HUES64 (cell line): ENCODE measurements at regions not wholly inside any gene's neighbourhood (a gene's known extent, or its start where the extent isn't known, plus 50 kb on each side); places are given as distances from the start of the nearest gene placed in this dataset.

Source experiments
- H3K27ac ChIP-seq: 2 replicates; pipeline ENCODE4 v1.7.0; 2013; ENCODE audit warnings: low read depth, low read length, inconsistent platforms
- H3K27me3 ChIP-seq: 2 replicates; pipeline ENCODE4 v1.6.1; 2013; ENCODE audit warnings: mild to moderate bottlenecking, low read length; ENCODE audit not compliant: insufficient read depth
- H3K36me3 ChIP-seq: 2 replicates; pipeline ENCODE4 v1.6.1; 2013; ENCODE audit warnings: mild to moderate bottlenecking, low read length; ENCODE audit not compliant: insufficient read depth
- H3K4me1 ChIP-seq: 2 replicates; pipeline ENCODE4 v1.6.1; 2013; ENCODE audit warnings: mild to moderate bottlenecking, low read length, moderate library complexity; ENCODE audit not compliant: insufficient read depth
- H3K4me3 ChIP-seq: 2 replicates; pipeline ENCODE4 v1.5.1; 2013; ENCODE audit warnings: mild to moderate bottlenecking, low read length, moderate library complexity
- H3K9ac ChIP-seq: 2 replicates; pipeline ENCODE4 v1.6.1; 2013; ENCODE audit warnings: mild to moderate bottlenecking, low read depth, low read length
- H3K9me3 ChIP-seq: 2 replicates; pipeline ENCODE4 v1.6.1; 2013; ENCODE audit warnings: low read depth, low read length; ENCODE audit not compliant: insufficient read depth
- WGBS: fragments of 150-250, 120-280 bp; methylation state at CpG from one replicate; pipeline ENCODE4 v1.1.7; 2013; ENCODE audit warnings: missing lambda C conversion rate; 5-methylcytosine and 5-hydroxymethylcytosine counted together

- H3K9me3 ChIP-seq: no peaks in the 10 kb centered on the region
- H3K27ac ChIP-seq: no peak overlapping the region
- H3K4me1 ChIP-seq: no peaks in the 10 kb centered on the region
- no peak overlapping the region for H3K4me3 ChIP-seq
- no peaks in the 10 kb centered on the region for H3K27me3 ChIP-seq
- H3K36me3 ChIP-seq: no peaks in the 10 kb centered on the region
- 100% methylated on average over 3 of the region's 3 CpGs for WGBS
- no peak overlapping the region for H3K9ac ChIP-seq
Measured at GRCh38 chr16:60914334-60914733, 1121.9 kb downstream of the CDH8 start.

GRCh38 chr16:60907645-60908044 is 1128.6 kb downstream of the CDH8 start:
- Histone ChIP-seq H3K9ac (no peak overlapping the region), H3K27ac (no peak overlapping the region), H3K36me3 (no peaks in the 10 kb centered on the region), H3K4me3 (no peak overlapping the region), H3K4me1 (peaks cover 9% of the 10 kb centered on the region; the same call in 1 of the 2 replicates), H3K9me3 (no peaks in the 10 kb centered on the region), H3K27me3 (no peaks in the 10 kb centered on the region)
- 89% methylated on average over 1 of the region's 4 CpGs for WGBS

- H3K27ac ChIP-seq: no peak overlapping the region
Measured at GRCh38 chr16:60905811-60906210, 1130.4 kb downstream of the CDH8 start.

DNA sequence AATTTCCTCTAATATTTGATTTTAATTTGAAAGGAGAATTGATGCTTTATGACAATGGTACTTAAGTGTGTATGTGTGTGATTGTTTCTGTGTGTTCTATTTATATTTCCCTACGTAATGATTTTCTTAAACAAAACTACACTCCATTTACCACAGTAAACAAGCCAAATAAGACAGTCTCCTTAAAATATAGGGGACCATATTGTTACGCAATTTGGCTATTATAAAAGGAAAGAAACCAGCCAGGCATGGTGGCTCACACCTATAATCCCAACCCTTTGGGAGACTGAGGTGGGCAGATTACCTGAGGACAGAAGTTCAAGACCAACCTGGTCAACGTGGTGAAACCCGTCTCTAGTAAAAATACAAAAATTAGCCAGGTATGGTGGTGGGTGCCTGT is 1134.1 kb downstream of the CDH8 start:
- WGBS: 95% methylated on average over 3 of the region's 4 CpGs
- H3K4me1 ChIP-seq: peaks cover 12% of the 10 kb centered on the region; the same call in 1 of the 2 replicates
- no peaks in the 10 kb centered on the region for H3K36me3 ChIP-seq
- H3K27me3 ChIP-seq: no peaks in the 10 kb centered on the region
- no peak overlapping the region for H3K4me3 ChIP-seq
- peaks cover 2% of the 10 kb centered on the region; the same call in 1 of the 2 replicates for H3K9me3 ChIP-seq
- H3K9ac ChIP-seq: no peak overlapping the region
- H3K27ac ChIP-seq: no peak overlapping the region

More at GRCh38 chr16:60905811-60906210, 1130.4 kb downstream of the CDH8 start:
- 30% methylated on average over 4 of the region's 4 CpGs for WGBS
- Histone ChIP-seq H3K27me3 (no peaks in the 10 kb centered on the region), H3K4me1 (peaks cover 9% of the 10 kb centered on the region; the same call in 1 of the 2 replicates), H3K9me3 (no peaks in the 10 kb centered on the region), H3K4me3 (no peak overlapping the region), H3K36me3 (no peaks in the 10 kb centered on the region), H3K9ac (no peak overlapping the region)

- peaks cover 7% of the 10 kb centered on the region; the same call in 1 of the 2 replicates for H3K9me3 ChIP-seq
- no peak overlapping the region for H3K9ac ChIP-seq
- H3K27ac ChIP-seq: no peak overlapping the region
- no peaks in the 10 kb centered on the region for H3K4me1 ChIP-seq
- H3K4me3 ChIP-seq: no peak overlapping the region
- H3K36me3 ChIP-seq: no peaks in the 10 kb centered on the region
- WGBS: 93% methylated on average over 2 of the region's 2 CpGs
- H3K27me3 ChIP-seq: no peaks in the 10 kb centered on the region
Measured at GRCh38 chr16:60882816-60883215, 1153.4 kb downstream of the CDH8 start.

GRCh38 chr16:60852635-60853034 is 1183.6 kb downstream of the CDH8 start:
- no peak overlapping the region for H3K4me3 ChIP-seq

DNA sequence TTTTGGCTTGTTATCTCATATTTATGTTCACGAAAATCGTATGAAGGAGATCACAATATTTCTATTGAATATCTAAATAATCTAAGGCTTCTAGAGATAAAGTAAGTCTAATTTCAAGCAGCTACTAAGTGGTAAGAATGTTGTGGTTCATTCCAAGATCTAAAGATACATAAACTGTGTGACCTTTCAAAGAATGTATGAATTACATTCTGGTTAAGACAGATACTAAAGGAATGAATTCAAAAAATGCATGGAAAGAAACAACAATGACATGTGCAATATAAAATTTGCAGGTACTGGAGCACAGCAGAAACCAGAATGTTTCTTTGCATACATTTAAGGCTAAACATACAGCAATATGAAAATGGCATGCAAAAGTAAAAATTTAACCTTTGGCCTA is 1214.6 kb downstream of the CDH8 start:
- no peak overlapping the region for H3K27ac ChIP-seq
- H3K27me3 ChIP-seq: no peaks in the 10 kb centered on the region
- H3K4me1 ChIP-seq: no peaks in the 10 kb centered on the region
- no peaks in the 10 kb centered on the region for H3K36me3 ChIP-seq
- no peak overlapping the region for H3K4me3 ChIP-seq
- no peak overlapping the region for H3K9ac ChIP-seq
- WGBS: no CpG with 5 or more reads among the region's 2 CpGs
- H3K9me3 ChIP-seq: no peaks in the 10 kb centered on the region

More at GRCh38 chr16:60852635-60853034, 1183.6 kb downstream of the CDH8 start:
- H3K9me3 ChIP-seq: no peaks in the 10 kb centered on the region
- H3K4me1 ChIP-seq: no peaks in the 10 kb centered on the region
- no peak overlapping the region for H3K27ac ChIP-seq
- H3K27me3 ChIP-seq: no peaks in the 10 kb centered on the region
- no peaks in the 10 kb centered on the region for H3K36me3 ChIP-seq
- 100% methylated on average over 1 of the region's 3 CpGs for WGBS
- H3K9ac ChIP-seq: no peak overlapping the region

GRCh38 chr16:60820361-60820760 is 1215.9 kb downstream of the CDH8 start:
- no peaks in the 10 kb centered on the region for H3K9me3 ChIP-seq
- H3K4me3 ChIP-seq: no peak overlapping the region
- WGBS: 100% methylated on average over 2 of the region's 2 CpGs
- no peaks in the 10 kb centered on the region for H3K27me3 ChIP-seq
- no peak overlapping the region for H3K9ac ChIP-seq
- H3K27ac ChIP-seq: no peak overlapping the region
- no peaks in the 10 kb centered on the region for H3K4me1 ChIP-seq
- no peaks in the 10 kb centered on the region for H3K36me3 ChIP-seq

DNA sequence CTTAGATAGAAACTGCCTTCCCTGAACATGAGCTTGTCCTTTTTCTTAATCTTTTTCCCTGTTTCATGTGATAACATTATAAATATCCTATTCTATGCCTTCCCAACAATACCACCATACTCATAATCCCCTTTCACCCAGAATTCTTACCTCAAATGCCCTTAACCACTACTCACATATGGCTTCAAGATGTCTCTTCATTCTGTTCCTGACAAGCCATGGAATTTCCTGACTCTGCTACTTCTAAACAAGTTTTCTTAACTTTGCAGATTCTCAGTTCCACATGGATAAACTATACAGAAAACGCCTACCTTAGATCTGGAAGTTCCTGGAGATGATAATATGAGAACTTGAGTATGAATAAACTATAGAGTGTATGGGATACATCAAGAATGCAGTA is 1217.8 kb downstream of the CDH8 start:
- H3K4me3 ChIP-seq: no peak overlapping the region

DNA sequence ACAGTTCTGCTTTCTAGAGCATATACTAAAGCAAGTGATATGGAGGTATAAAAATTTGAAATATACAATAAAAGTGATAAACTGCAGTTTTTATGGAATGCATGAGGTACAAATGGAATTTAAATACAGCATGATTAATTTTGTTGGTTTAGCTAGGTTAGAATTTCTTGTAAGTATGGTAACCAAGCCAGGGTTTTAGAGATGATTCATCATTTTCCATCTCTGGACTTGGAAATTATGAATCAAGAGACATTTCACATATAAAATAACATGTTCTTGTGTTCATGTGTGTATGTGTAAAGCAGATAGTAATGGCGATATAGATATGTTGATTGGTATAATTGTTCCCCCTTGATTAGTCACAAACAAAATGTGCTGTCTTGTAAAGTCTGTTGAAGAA is 1219.8 kb downstream of the CDH8 start:
- Histone ChIP-seq H3K9me3 (no peaks in the 10 kb centered on the region), H3K36me3 (no peaks in the 10 kb centered on the region), H3K4me1 (no peaks in the 10 kb centered on the region), H3K4me3 (no peak overlapping the region), H3K9ac (no peak overlapping the region), H3K27ac (no peak overlapping the region), H3K27me3 (no peaks in the 10 kb centered on the region)
- 94% methylated on average over 1 of the region's 1 CpG for WGBS

More for the DNA sequence above, 1217.8 kb downstream of the CDH8 start:
- Histone ChIP-seq H3K27me3 (no peaks in the 10 kb centered on the region), H3K4me1 (no peaks in the 10 kb centered on the region), H3K36me3 (no peaks in the 10 kb centered on the region), H3K9me3 (no peaks in the 10 kb centered on the region), H3K27ac (no peak overlapping the region), H3K9ac (no peak overlapping the region)
- 100% methylated on average over 1 of the region's 1 CpG for WGBS

- no peaks in the 10 kb centered on the region for H3K4me1 ChIP-seq
- H3K4me3 ChIP-seq: no peak overlapping the region
- H3K27me3 ChIP-seq: no peaks in the 10 kb centered on the region
- H3K9me3 ChIP-seq: no peaks in the 10 kb centered on the region
- H3K27ac ChIP-seq: no peak overlapping the region
- H3K9ac ChIP-seq: no peak overlapping the region
- no peaks in the 10 kb centered on the region for H3K36me3 ChIP-seq
- 89% methylated on average over 2 of the region's 3 CpGs for WGBS
Measured at GRCh38 chr16:60815865-60816264, 1220.4 kb downstream of the CDH8 start.

DNA sequence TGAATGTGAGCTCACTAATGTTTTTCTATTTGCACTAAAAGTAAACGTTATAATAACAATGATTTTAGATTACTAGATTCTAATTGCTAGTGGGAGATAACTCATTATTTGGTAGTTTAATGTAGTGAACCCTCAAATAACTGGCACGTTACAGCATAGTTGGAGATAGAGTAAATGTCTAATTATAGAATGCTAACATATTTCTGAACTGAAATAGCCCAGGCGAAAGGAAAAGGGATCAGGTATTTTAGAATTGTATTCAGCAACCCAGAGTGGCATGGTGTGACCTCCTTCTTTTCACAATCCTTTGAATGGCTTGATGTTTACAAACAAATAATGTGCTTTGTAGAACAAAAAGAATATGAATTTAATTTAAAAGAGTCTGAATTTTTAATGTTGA is 1221.2 kb downstream of the CDH8 start:
- no peaks in the 10 kb centered on the region for H3K36me3 ChIP-seq
- 100% methylated on average over 2 of the region's 3 CpGs for WGBS
- no peak overlapping the region for H3K4me3 ChIP-seq
- H3K4me1 ChIP-seq: no peaks in the 10 kb centered on the region
- H3K27me3 ChIP-seq: no peaks in the 10 kb centered on the region
- no peaks in the 10 kb centered on the region for H3K9me3 ChIP-seq
- no peak overlapping the region for H3K27ac ChIP-seq
- no peak overlapping the region for H3K9ac ChIP-seq
